ENCODE measurements at regions not wholly inside any gene's neighbourhood (a gene's known extent, or its start where the extent isn't known, plus 50 kb on each side); places are given as distances from the start of the nearest gene placed in this dataset.

- TF ChIP-seq EZH2 (IDR thresholded peaks at IDR 0.05; ENCODE audit: borderline replicate concordance, control insufficient read depth, low read depth, low read length) = no peak
- no peak for TF ChIP-seq CHD1 (IDR thresholded peaks at IDR 0.05; ENCODE audit: low read depth, low read length)
- no peak for TF ChIP-seq NFYA (IDR thresholded peaks at IDR 0.05; ENCODE audit: borderline replicate concordance, low read depth, low read length)
- TF ChIP-seq ZZZ3 (IDR thresholded peaks at IDR 0.05; ENCODE audit: control insufficient read depth, insufficient read length, low read depth) = no peak
- no peak for TF ChIP-seq ZBTB11 (CRISPR knock-in tag; IDR thresholded peaks at IDR 0.05)
- no peak for TF ChIP-seq CHD2 (IDR thresholded peaks at IDR 0.05; ENCODE audit: borderline replicate concordance, low read depth, low read length)
- no peak for TF ChIP-seq STAT3 (IDR thresholded peaks at IDR 0.05; ENCODE audit: low read depth, low read length)
- TF ChIP-seq CTCF (IDR thresholded peaks at IDR 0.05 in 2 of 3, conservative IDR thresholded peaks at IDR 0.05 in 1 of 3; ENCODE audit: control insufficient read depth in 2 of 3, extremely low read depth in 1 of 3, insufficient read depth in 1 of 3, low read depth in 3 of 3, low read length in 3 of 3) = no peak
- TF ChIP-seq RAD21 (IDR thresholded peaks at IDR 0.05; ENCODE audit: insufficient read depth, low read depth, low read length) = no peak
- TF ChIP-seq HDAC2 (IDR thresholded peaks at IDR 0.05) = no peak
- TF ChIP-seq EP300 (IDR thresholded peaks at IDR 0.05; ENCODE audit: borderline replicate concordance in 1 of 2, control insufficient read depth in 1 of 2, low read depth in 2 of 2, low read length in 2 of 2) = no peak
- no peak for TF ChIP-seq POLR2AphosphoS5 (IDR thresholded peaks at IDR 0.05; ENCODE audit: low read length)
- no peak for TF ChIP-seq ZNF217 (IDR thresholded peaks at IDR 0.05)
- TF ChIP-seq SIN3A (IDR thresholded peaks at IDR 0.05; ENCODE audit: low read depth, low read length) = no peak
Observed at GRCh38 chr10:91574236-91574635, 58.6 kb downstream of the PPP1R3C start.
